HG03139 (cell line): ENCODE measurements at regions not wholly inside any gene's neighbourhood (a gene's known extent, or its start where the extent isn't known, plus 50 kb on each side); places are given as distances from the start of the nearest gene placed in this dataset.

Experiments
- ATAC-seq: cut with Tn5 transposase; IDR thresholded peaks from one replicate; pipeline ENCODE4 v1.9.1; 2021; ENCODE audit not compliant: unreplicated experiment

GRCh38 chr4:115850799-115851509 lies 737.5 kb upstream of the NDST4 start:
- ATAC-seq = no peak

- ATAC-seq = no peak
These were observed 730.8 kb upstream of the NDST4 start for GRCh38 chr4:115844180-115844579.

GRCh38 chr4:115841871-115842270 lies 728.5 kb upstream of the NDST4 start:
- no peak for ATAC-seq

- no peak for ATAC-seq
These were observed 721.0 kb upstream of the NDST4 start for GRCh38 chr4:115834441-115834840.

- ATAC-seq = no peak
These were observed 711.2 kb upstream of the NDST4 start for GRCh38 chr4:115824630-115825029.

- no peak for ATAC-seq
These were observed 690.4 kb upstream of the NDST4 start for GRCh38 chr4:115803825-115804224.

GRCh38 chr4:115790812-115791211 lies 677.4 kb upstream of the NDST4 start:
- no peak for ATAC-seq

- peak; percentile 50 for ATAC-seq
These were observed 668.2 kb upstream of the NDST4 start for GRCh38 chr4:115781528-115782146.

- ATAC-seq = peak; percentile 60
These were observed 667.4 kb upstream of the NDST4 start for GRCh38 chr4:115780835-115781234.

- no peak for ATAC-seq
These were observed 666.8 kb upstream of the NDST4 start for GRCh38 chr4:115780268-115780667.

GRCh38 chr4:115770046-115770543 lies 656.7 kb upstream of the NDST4 start:
- ATAC-seq = no peak

- ATAC-seq = no peak
These were observed 656.0 kb upstream of the NDST4 start for GRCh38 chr4:115769396-115769795.

GRCh38 chr4:115763051-115763450 lies 649.6 kb upstream of the NDST4 start:
- ATAC-seq = no peak

GRCh38 chr4:115759231-115759630 lies 645.8 kb upstream of the NDST4 start:
- ATAC-seq = no peak

GRCh38 chr4:115749404-115749803 lies 636.0 kb upstream of the NDST4 start:
- no peak for ATAC-seq

- no peak for ATAC-seq
These were observed 627.4 kb upstream of the NDST4 start for GRCh38 chr4:115740806-115741205.

GRCh38 chr4:115729739-115730266 lies 616.4 kb upstream of the NDST4 start:
- ATAC-seq = no peak

GRCh38 chr4:115723621-115724020 lies 610.2 kb upstream of the NDST4 start:
- ATAC-seq = no peak

GRCh38 chr4:115720611-115721010 lies 607.2 kb upstream of the NDST4 start:
- no peak for ATAC-seq

- ATAC-seq = no peak
These were observed 598.2 kb upstream of the NDST4 start for GRCh38 chr4:115711575-115711974.

- no peak for ATAC-seq
These were observed 575.5 kb upstream of the NDST4 start for GRCh38 chr4:115688961-115689360.

GRCh38 chr4:115687052-115687755 lies 573.8 kb upstream of the NDST4 start:
- ATAC-seq = no peak
